K562 (cell line): ENCODE measurements at regions not wholly inside any gene's neighbourhood (a gene's known extent, or its start where the extent isn't known, plus 50 kb on each side); places are given as distances from the start of the nearest gene placed in this dataset.

Experiments
- ATAC-seq: fragments of 200-7000 bp; cut with Tn5 transposase; 3 replicates; pipeline ENCODE4 v1.9.1; 2020; ENCODE audit warnings: moderate library complexity
- BruUV-seq: library from RNA; stranded (reverse); fragments of 400-500 nt; replicated peaks from 2 replicates; lab custom pipeline; 2021; lab: Mats Ljungman, UMichigan
- CTCF ChIA-PET: fragments of 300-600 bp; formaldehyde crosslinking; extraction: SDS; loops from one replicate; lab custom pipeline; 2021; ENCODE audit warnings: low intra/inter-chr PET ratio; lab: Yijun Ruan, JAX
- POLR2A ChIA-PET: fragments of 300-600, 350-650 bp; sonication (Branson Sonifier 250); formaldehyde crosslinking; extraction: SDS; loops from one replicate; lab custom pipeline; 2021; ENCODE audit warnings: antibody characterized with exemption, inconsistent platforms; lab: Yijun Ruan, JAX
- DNase-seq, 4 experiments: peaks; one replicate each; pipeline versions ENCODE4 v3.0.0 to v3.0.0-alpha.2; 2011 to 2018; ENCODE audit warnings: low spot score in 3 of 4, mixed read lengths in 3 of 4; ENCODE audit errors: extremely low read depth in 1 of 4
- FAIRE-seq: peaks from 2 replicates; lab custom pipeline; 2011; peaks lifted over from hg19 to GRCh38; lab: Jason Lieb, UNC
- H2AFZ ChIP-seq: 2 replicates; pipeline ENCODE4 v1.6.0; 2011; ENCODE audit warnings: low read depth, low read length, control low read depth, inconsistent platforms
- H3K27ac ChIP-seq: fragments of 200-600 bp; 3 replicates; pipeline ENCODE4 v1.8.0; 2011; ENCODE audit warnings: low read depth, mild to moderate bottlenecking, control low read depth, inconsistent platforms, low read length, moderate library complexity, mixed read lengths; ENCODE audit errors: extremely low read depth
- H3K27me3 ChIP-seq, 2 experiments: fragments of 300-600 bp in 1 of 2; 2 replicates in 1 of 2; 3 replicates in 1 of 2; pipeline versions ENCODE4 v1.6.0 to v1.8.0; 2011; ENCODE audit warnings: inconsistent platforms in 2 of 2, low read length in 2 of 2, mild to moderate bottlenecking in 1 of 2, mixed read lengths in 1 of 2, moderate library complexity in 1 of 2; ENCODE audit not compliant: control insufficient read depth in 2 of 2, insufficient read depth in 2 of 2
- H3K36me3 ChIP-seq: fragments of 300-600 bp; 3 replicates; pipeline ENCODE4 v1.8.0; 2011; ENCODE audit warnings: mild to moderate bottlenecking, low read length, inconsistent platforms; ENCODE audit not compliant: control insufficient read depth, insufficient read depth
- H3K4me1 ChIP-seq, 2 experiments: fragments of 200-600 bp in 1 of 2; replicated peaks in 1 of 2; 2 replicates in 1 of 2; 3 replicates in 1 of 2; pipeline versions ENCODE4 v1.5.1 to v1.8.0; 2011; ENCODE audit warnings: inconsistent platforms in 2 of 2, low read length in 2 of 2, mild to moderate bottlenecking in 1 of 2, mixed read lengths in 1 of 2, moderate library complexity in 1 of 2; ENCODE audit not compliant: control insufficient read depth in 2 of 2, insufficient read depth in 2 of 2
- H3K4me2 ChIP-seq: 2 replicates; pipeline ENCODE4 v1.6.1; 2011; ENCODE audit warnings: low read length, control low read depth, inconsistent platforms, mixed read lengths; ENCODE audit not compliant: insufficient read depth
- H3K4me3 ChIP-seq: fragments of 200-600 bp; sonication (generic), shearing (Covaris generic); 2 replicates; pipeline ENCODE4 v1.5.1; 2016; ENCODE audit warnings: control low read depth, inconsistent platforms
- H3K79me2 ChIP-seq: fragments of 200-600 bp; 3 replicates; pipeline ENCODE4 v1.8.0; 2011; ENCODE audit warnings: low read length, inconsistent platforms; ENCODE audit not compliant: control insufficient read depth, insufficient read depth
- H3K9ac ChIP-seq, 2 experiments: 2 replicates each; pipeline versions ENCODE4 v1.6.0 to v1.6.1; 2011; ENCODE audit warnings: low read depth in 2 of 2, low read length in 2 of 2, control low read depth in 1 of 2, inconsistent platforms in 1 of 2, mild to moderate bottlenecking in 1 of 2, mixed read lengths in 1 of 2; ENCODE audit not compliant: insufficient read depth in 1 of 2
- H3K9me1 ChIP-seq: one replicate; pipeline ENCODE4 v1.6.0; 2011; ENCODE audit warnings: inconsistent platforms, mild to moderate bottlenecking, low read length, moderate library complexity; ENCODE audit not compliant: control insufficient read depth, insufficient read depth
- H3K9me3 ChIP-seq: replicated peaks from 2 replicates; pipeline ENCODE4 v1.5.1; 2011; ENCODE audit warnings: low read depth, low read length, inconsistent platforms; ENCODE audit not compliant: control insufficient read depth, insufficient read depth
- H4K20me1 ChIP-seq: replicated peaks from 2 replicates; pipeline ENCODE4 v1.6.1; 2011; ENCODE audit warnings: low read length, inconsistent platforms, mixed read lengths; ENCODE audit not compliant: control insufficient read depth, insufficient read depth
- BDP1 ChIP-seq: IDR thresholded peaks from 3 replicates; pipeline ENCODE4 v1.6.1; 2011; ENCODE audit not compliant: insufficient read length, insufficient read depth
- CCNT2 ChIP-seq: IDR thresholded peaks from 2 replicates; pipeline ENCODE4 v1.6.1; 2011; ENCODE audit warnings: borderline replicate concordance, low read depth, mild to moderate bottlenecking, moderate library complexity, mixed read lengths, low read length; ENCODE audit not compliant: insufficient read length; ENCODE audit errors: extremely low read depth
- GTF3C2 ChIP-seq: IDR thresholded peaks from 3 replicates; pipeline ENCODE4 v1.6.1; 2011; ENCODE audit warnings: borderline replicate concordance, mild to moderate bottlenecking, moderate library complexity; ENCODE audit not compliant: insufficient read length; ENCODE audit errors: extremely low read depth
- KDM5B ChIP-seq: fragments of 200-600 bp; sonication (generic); IDR thresholded peaks from 2 replicates; pipeline ENCODE4 v1.6.1; 2012; ENCODE audit warnings: low read depth, mild to moderate bottlenecking, moderate library complexity, low read length, control low read depth, inconsistent platforms; ENCODE audit not compliant: insufficient replicate concordance
- POLR2AphosphoS2 ChIP-seq: IDR thresholded peaks from 2 replicates; pipeline ENCODE4 v1.6.1; 2012; ENCODE audit warnings: low read length, improper control_type of control experiment
- PYGO2 ChIP-seq: fragments of 450-650 bp; IDR thresholded peaks from 2 replicates; pipeline ENCODE4 v1.6.1; 2016; ENCODE audit warnings: mild to moderate bottlenecking, missing genetic modification characterization, moderate library complexity, missing compliant biosample characterization
- TRIM28 ChIP-seq: fragments of 450-650 bp; IDR thresholded peaks from 2 replicates; pipeline ENCODE4 v1.6.1; 2017
- ZNF282 ChIP-seq: sonication (generic); formaldehyde crosslinking; IDR thresholded peaks from 2 replicates; pipeline ENCODE4 v1.8.1; 2023; ENCODE audit warnings: missing genetic modification reagents
- WGBS: fragments of 100-300 bp; shearing (Covaris generic); methylation state at CpG from one replicate; pipeline ENCODE4 v1.1.6; 2016; ENCODE audit warnings: low coverage, mixed read lengths; ENCODE audit not compliant: insufficient coverage; ENCODE audit errors: missing lambda C conversion rate; 5-methylcytosine and 5-hydroxymethylcytosine counted together
- in situ Hi-C: fragments of 300-500 bp; cut with MboI; formaldehyde crosslinking; loops from 4 replicates; pipeline ENCODE4 v1.15.0; 2018; ENCODE audit warnings: inconsistent platforms, mixed read lengths
- intact Hi-C: fragments of 100-400 bp; cut with micrococcal nuclease; formaldehyde crosslinking; loops from 2 replicates; pipeline ENCODE4 v1.14.2; 2022

GRCh38 chr2:238710787-238711186 lies 137.1 kb upstream of the TWIST2 start:
- ChIA-PET CTCF (no interaction called here), POLR2A (no interaction called here)
- Histone ChIP-seq H3K9me1 (no peaks in the 10 kb centered on the region), H3K9me3 (no peaks in the 10 kb centered on the region), H3K36me3 (no peaks in the 10 kb centered on the region), H3K4me3 (no peak overlapping the region), H4K20me1 (no peaks in the 10 kb centered on the region), H3K27me3 (no peaks in the 10 kb centered on the region), H3K27ac (no peak overlapping the region), H2AFZ (no peak overlapping the region), H3K4me2 (no peak overlapping the region), H3K79me2 (no peaks in the 10 kb centered on the region), H3K4me1 (no peaks in the 10 kb centered on the region), H3K9ac (no peak overlapping the region)
- intact Hi-C loops = no loop called here
- no peak for FAIRE-seq
- TF ChIP-seq TRIM28 (no peak), ZNF282 (CRISPR knock-in tag) (no peak), PYGO2 (no peak), POLR2AphosphoS2 (no peak), CCNT2 (no peak), GTF3C2 (no peak), BDP1 (no peak), KDM5B (no peak)
- WGBS = 0% methylated on average over 4 of the region's 4 CpGs
- in situ Hi-C loops = no loop called here
- no peak for ATAC-seq
- no TSS peak for BruUV-seq
- no peak for DNase-seq
